NB4 (cell line): ENCODE measurements at regions not wholly inside any gene's neighbourhood (a gene's known extent, or its start where the extent isn't known, plus 50 kb on each side); places are given as distances from the start of the nearest gene placed in this dataset.

Experiments
- CTCF ChIP-seq: IDR thresholded peaks from one replicate; pipeline ENCODE4 v1.5.1; 2012; ENCODE audit warnings: low read depth, low read length
- MAX ChIP-seq: IDR thresholded peaks from 2 replicates; pipeline ENCODE4 v1.6.1; 2011; ENCODE audit warnings: low read depth, low read length
- MYC ChIP-seq: IDR thresholded peaks from 2 replicates; pipeline ENCODE4 v1.6.1; 2011; ENCODE audit warnings: low read depth, low read length
- POLR2A ChIP-seq: IDR thresholded peaks from 2 replicates; pipeline ENCODE4 v1.6.1; 2011; ENCODE audit warnings: mild to moderate bottlenecking; ENCODE audit not compliant: insufficient read length; ENCODE audit errors: extremely low read depth

GRCh38 chr11:87719326-87720073, 455.7 kb downstream of the RAB38 start:
- TF ChIP-seq CTCF, result no peak
- TF ChIP-seq POLR2A, result no peak
- TF ChIP-seq MYC, result no peak
- no peak for TF ChIP-seq MAX
